B cell (primary cell): ENCODE measurements at regions not wholly inside any gene's neighbourhood (a gene's known extent, or its start where the extent isn't known, plus 50 kb on each side); places are given as distances from the start of the nearest gene placed in this dataset.

Source experiments
- ATAC-seq: fragments of 200-7000 bp; cut with Tn5 transposase; one replicate; pipeline ENCODE4 v1.10.0; 2021; ENCODE audit warnings: low read depth, mild to moderate bottlenecking, moderate number of reproducible peaks, moderate library complexity
- CTCF ChIA-PET: fragments of 350-600 bp; sonication (Branson Sonifier 250); formaldehyde crosslinking; loops from one replicate; lab custom pipeline; 2021; ENCODE audit warnings: antibody characterized with exemption, inconsistent platforms; lab: Charles Lee
- POLR2A ChIA-PET: fragments of 350-600 bp; sonication (Branson Sonifier 250); formaldehyde crosslinking; loops from one replicate; lab custom pipeline; 2021; ENCODE audit warnings: antibody characterized with exemption; lab: Charles Lee
- DNase-seq: peaks from one replicate; pipeline ENCODE4 v3.0.0; 2013
- H2AFZ ChIP-seq: 2 replicates; pipeline ENCODE4 v1.6.1; 2012; ENCODE audit warnings: mild to moderate bottlenecking, low read depth, low read length; ENCODE audit not compliant: insufficient read depth, poor library complexity, severe bottlenecking
- H3K27ac ChIP-seq, 2 donors: 1 replicate in 1 of 2; 2 replicates in 1 of 2; pipeline ENCODE4 v1.5.1; 2012 to 2013; ENCODE audit warnings: low read length in 2 of 2, mild to moderate bottlenecking in 2 of 2, moderate library complexity in 1 of 2
- H3K27me3 ChIP-seq, 4 experiments: fragments of 200-600 bp in 1 of 4; sonication (generic) in 1 of 4; replicated peaks in 1 of 4; 1 replicate in 2 of 4; 2 replicates in 2 of 4; pipeline versions ENCODE4 v1.6.1 to v1.7.0; 2013 to 2016; ENCODE audit warnings: low read length in 3 of 4, mild to moderate bottlenecking in 2 of 4, mixed read lengths in 1 of 4, moderate library complexity in 1 of 4; ENCODE audit not compliant: insufficient read depth in 4 of 4, control insufficient read depth in 3 of 4; ENCODE audit errors: control extremely low read depth in 1 of 4
- H3K36me3 ChIP-seq, 2 experiments: replicated peaks in 1 of 2; 1 replicate in 1 of 2; 2 replicates in 1 of 2; pipeline versions ENCODE4 v1.6.1 to v1.7.1; 2013; ENCODE audit warnings: low read length in 1 of 2; ENCODE audit not compliant: insufficient read depth in 2 of 2, control insufficient read depth in 1 of 2; ENCODE audit errors: control extremely low read depth in 1 of 2, extremely low read depth in 1 of 2
- H3K4me1 ChIP-seq, 2 donors: fragments of 200-600 bp in 1 of 2; sonication (generic) in 1 of 2; 1 replicate in 1 of 2; 2 replicates in 1 of 2; pipeline versions ENCODE4 v1.5.1 to v1.6.1; 2013 to 2017; ENCODE audit warnings: low read length in 2 of 2; ENCODE audit not compliant: control insufficient read depth in 2 of 2, insufficient read depth in 2 of 2
- H3K4me2 ChIP-seq: replicated peaks from 2 replicates; pipeline ENCODE3; 2012; ENCODE audit warnings: mild to moderate bottlenecking, low read depth, low read length; ENCODE audit not compliant: poor library complexity, severe bottlenecking
- H3K4me3 ChIP-seq, 5 experiments: fragments of 200-600 bp in 1 of 5; sonication (generic) in 1 of 5; 1 replicate in 3 of 5; 2 replicates in 2 of 5; pipeline versions ENCODE4 v1.5.1 to v1.7.0; 2011 to 2016; ENCODE audit warnings: low read length in 4 of 5, mild to moderate bottlenecking in 4 of 5, low read depth in 2 of 5, control low read depth in 1 of 5, moderate library complexity in 1 of 5; ENCODE audit not compliant: insufficient read depth in 1 of 5; ENCODE audit errors: control extremely low read depth in 1 of 5, extremely low read depth in 1 of 5
- H3K79me2 ChIP-seq: fragments of 200-600 bp; sonication (generic); one replicate; pipeline ENCODE4 v1.6.0; 2016; ENCODE audit warnings: low read length; ENCODE audit not compliant: control insufficient read depth, insufficient read depth
- H3K9ac ChIP-seq: fragments of 200-600 bp; sonication (generic); 2 replicates; pipeline ENCODE4 v1.6.1; 2017; ENCODE audit warnings: mild to moderate bottlenecking, low read length, moderate library complexity
- H3K9me3 ChIP-seq, 3 donors: one replicate each; pipeline versions ENCODE4 v1.6.1 to v1.7.1; 2013; ENCODE audit warnings: low read length in 2 of 3; ENCODE audit not compliant: control insufficient read depth in 2 of 3, insufficient read depth in 1 of 3; ENCODE audit errors: control extremely low read depth in 1 of 3
- H4K20me1 ChIP-seq: 2 replicates; pipeline ENCODE4 v1.6.0; 2012; ENCODE audit warnings: mild to moderate bottlenecking, low read length; ENCODE audit not compliant: insufficient read depth, control insufficient read depth, poor library complexity, severe bottlenecking
- H3K27ac Mint-ChIP-seq: one replicate; pipeline ENCODE4 v1.8.0; 2021; ENCODE audit warnings: mixed read lengths
- H3K27me3 Mint-ChIP-seq: one replicate; pipeline ENCODE4 v1.8.0; 2021; ENCODE audit warnings: mixed read lengths
- H3K4me1 Mint-ChIP-seq: one replicate; pipeline ENCODE4 v1.8.0; 2021; ENCODE audit warnings: mixed read lengths
- H3K4me3 Mint-ChIP-seq: one replicate; pipeline ENCODE4 v1.8.0; 2021; ENCODE audit warnings: mixed read lengths
- H3K9me3 Mint-ChIP-seq: one replicate; pipeline ENCODE4 v1.8.0; 2022; ENCODE audit warnings: mixed read lengths; ENCODE audit not compliant: insufficient read depth
- EZH2 ChIP-seq: IDR thresholded peaks from 2 replicates; pipeline ENCODE4 v1.6.1; 2012; ENCODE audit warnings: borderline replicate concordance, low read depth, mild to moderate bottlenecking, moderate library complexity, low read length; ENCODE audit not compliant: insufficient read depth, poor library complexity, severe bottlenecking
- WGBS: methylation state at CpG from one replicate; pipeline ENCODE4 v1.1.5; 2013; ENCODE audit warnings: missing lambda C conversion rate; ENCODE audit not compliant: insufficient coverage; 5-methylcytosine and 5-hydroxymethylcytosine counted together
- intact Hi-C: fragments of 100-400 bp; cut with micrococcal nuclease; formaldehyde crosslinking; loops from one replicate; pipeline ENCODE4 v1.10.0; 2022
- TF ChIP-seq, protein P1 (sequence below): fragments of 200-600 bp; IDR thresholded peaks from one replicate; pipeline ENCODE4 v1.8.0; 2022; ENCODE audit warnings: antibody characterized with exemption, mild to moderate bottlenecking

DNA sequence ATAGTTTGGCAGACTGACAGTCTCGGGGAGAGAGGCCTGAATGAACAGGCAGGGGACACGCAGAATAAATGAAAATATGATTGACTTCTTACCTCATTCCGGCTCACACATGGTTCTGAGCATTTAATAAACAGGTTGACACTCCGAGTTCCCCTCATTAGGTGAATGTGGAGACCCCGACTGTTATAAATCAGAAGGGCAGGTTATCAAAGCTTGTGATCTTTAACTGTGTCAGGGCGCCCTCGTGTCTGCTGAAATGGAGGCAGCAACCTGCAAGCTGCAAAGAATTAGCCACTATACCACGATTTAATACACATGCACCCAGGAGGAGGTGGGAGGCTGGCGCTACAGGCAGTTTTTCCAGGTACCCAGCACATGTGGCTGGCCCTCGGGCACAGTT is 627.5 kb downstream of the MED13L start:
- H3K4me3 ChIP-seq, result no peak overlapping the region
- 69% methylated on average over 6 of the region's 10 CpGs for WGBS
- no peak overlapping the region for H3K4me2 ChIP-seq
- POLR2A ChIA-PET, result no interaction called here
- CTCF ChIA-PET, result no interaction called here
- H3K27me3 ChIP-seq, result peaks cover 0 to 2% (median 0%) of the 10 kb centered on the region in 4 experiments
- TF ChIP-seq, protein P1, sequence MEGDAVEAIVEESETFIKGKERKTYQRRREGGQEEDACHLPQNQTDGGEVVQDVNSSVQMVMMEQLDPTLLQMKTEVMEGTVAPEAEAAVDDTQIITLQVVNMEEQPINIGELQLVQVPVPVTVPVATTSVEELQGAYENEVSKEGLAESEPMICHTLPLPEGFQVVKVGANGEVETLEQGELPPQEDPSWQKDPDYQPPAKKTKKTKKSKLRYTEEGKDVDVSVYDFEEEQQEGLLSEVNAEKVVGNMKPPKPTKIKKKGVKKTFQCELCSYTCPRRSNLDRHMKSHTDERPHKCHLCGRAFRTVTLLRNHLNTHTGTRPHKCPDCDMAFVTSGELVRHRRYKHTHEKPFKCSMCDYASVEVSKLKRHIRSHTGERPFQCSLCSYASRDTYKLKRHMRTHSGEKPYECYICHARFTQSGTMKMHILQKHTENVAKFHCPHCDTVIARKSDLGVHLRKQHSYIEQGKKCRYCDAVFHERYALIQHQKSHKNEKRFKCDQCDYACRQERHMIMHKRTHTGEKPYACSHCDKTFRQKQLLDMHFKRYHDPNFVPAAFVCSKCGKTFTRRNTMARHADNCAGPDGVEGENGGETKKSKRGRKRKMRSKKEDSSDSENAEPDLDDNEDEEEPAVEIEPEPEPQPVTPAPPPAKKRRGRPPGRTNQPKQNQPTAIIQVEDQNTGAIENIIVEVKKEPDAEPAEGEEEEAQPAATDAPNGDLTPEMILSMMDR, result no peak
- TF ChIP-seq EZH2, result no peak
- Mint-ChIP-seq H3K27me3 (no peaks in the 10 kb centered on the region), H3K9me3 (no peaks in the 10 kb centered on the region), H3K4me3 (no peak overlapping the region), H3K27ac (no peak overlapping the region), H3K4me1 (no peaks in the 10 kb centered on the region)
- no peaks in the 10 kb centered on the region for H4K20me1 ChIP-seq
- no peak overlapping the region for H3K27ac ChIP-seq
- H2AFZ ChIP-seq, result no peak overlapping the region
- no peaks in the 10 kb centered on the region for H3K36me3 ChIP-seq
- intact Hi-C loops, result no loop called here
- H3K79me2 ChIP-seq, result no peaks in the 10 kb centered on the region
- no peaks in the 10 kb centered on the region for H3K4me1 ChIP-seq
- H3K9me3 ChIP-seq, result peaks cover 0 to 1% (median 0%) of the 10 kb centered on the region in 3 donors
- no peak overlapping the region for H3K9ac ChIP-seq
- DNase-seq, result no peak
- no peak for ATAC-seq

DNA sequence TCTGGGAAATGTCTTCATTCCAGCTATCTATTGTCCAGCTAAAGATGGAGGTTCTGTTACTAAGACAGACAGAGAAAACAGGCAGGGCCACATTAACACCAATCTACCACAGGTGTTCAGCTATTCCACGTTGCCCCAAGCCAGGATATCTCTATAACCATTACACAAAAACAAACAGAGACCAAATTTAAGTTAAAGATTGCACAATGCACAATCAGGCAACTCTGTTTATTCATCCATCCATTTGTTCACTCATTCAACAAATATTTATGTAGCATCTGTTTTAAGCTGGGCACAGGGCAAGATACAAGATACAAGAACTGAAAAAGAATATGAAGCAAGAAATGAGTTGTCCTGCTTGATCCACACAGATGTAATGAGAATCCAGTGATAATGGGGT is 629.0 kb downstream of the MED13L start:
- CTCF ChIA-PET, result no interaction called here
- POLR2A ChIA-PET, result no interaction called here
- no peaks in the 10 kb centered on the region for H3K36me3 ChIP-seq
- peaks cover 0 to 3% (median 1%) of the 10 kb centered on the region in 3 donors for H3K9me3 ChIP-seq
- H3K9ac ChIP-seq, result no peak overlapping the region
- H3K79me2 ChIP-seq, result no peaks in the 10 kb centered on the region
- intact Hi-C loops, result no loop called here
- Mint-ChIP-seq H3K4me1 (no peaks in the 10 kb centered on the region), H3K27me3 (no peaks in the 10 kb centered on the region), H3K27ac (no peak overlapping the region), H3K9me3 (no peaks in the 10 kb centered on the region), H3K4me3 (no peak overlapping the region)
- no peak for ATAC-seq
- H3K4me2 ChIP-seq, result no peak overlapping the region
- WGBS, result no CpG with 5 or more reads among the region's 1 CpG
- H3K4me3 ChIP-seq, result no peak overlapping the region
- no peaks in the 10 kb centered on the region for H4K20me1 ChIP-seq
- no peak overlapping the region for H2AFZ ChIP-seq
- no peak for DNase-seq
- no peak for TF ChIP-seq EZH2
- TF ChIP-seq, protein P1, result no peak
- no peaks in the 10 kb centered on the region for H3K4me1 ChIP-seq
- H3K27me3 ChIP-seq, result peaks cover 0 to 2% (median 0%) of the 10 kb centered on the region in 4 experiments
- no peak overlapping the region for H3K27ac ChIP-seq
